Mucosa of stomach (tissue), 1 donor: ENCODE measurements at regions not wholly inside any gene's neighbourhood (a gene's known extent, or its start where the extent isn't known, plus 50 kb on each side); places are given as distances from the start of the nearest gene placed in this dataset.

Experiments used
- H3K27me3 ChIP-seq: one replicate; pipeline ENCODE4 v1.7.0; 2013; ENCODE audit warnings: mild to moderate bottlenecking, low read length; ENCODE audit not compliant: control insufficient read depth, insufficient read depth
- H3K36me3 ChIP-seq: one replicate; pipeline ENCODE4 v1.7.0; 2013; ENCODE audit warnings: low read length; ENCODE audit not compliant: control insufficient read depth, insufficient read depth
- H3K4me1 ChIP-seq: one replicate; pipeline ENCODE4 v1.7.0; 2013; ENCODE audit warnings: mild to moderate bottlenecking, low read length; ENCODE audit not compliant: control insufficient read depth, insufficient read depth
- H3K4me3 ChIP-seq: one replicate; pipeline ENCODE4 v1.7.0; 2013; ENCODE audit warnings: low read length
- H3K9ac ChIP-seq: one replicate; pipeline ENCODE4 v1.7.0; 2013; ENCODE audit warnings: mild to moderate bottlenecking, low read length, moderate library complexity
- H3K9me3 ChIP-seq: one replicate; pipeline ENCODE4 v1.7.0; 2013; ENCODE audit warnings: mild to moderate bottlenecking, low read length, moderate library complexity; ENCODE audit not compliant: control insufficient read depth
- donor health status: Pancreatic carcinoma.

DNA sequence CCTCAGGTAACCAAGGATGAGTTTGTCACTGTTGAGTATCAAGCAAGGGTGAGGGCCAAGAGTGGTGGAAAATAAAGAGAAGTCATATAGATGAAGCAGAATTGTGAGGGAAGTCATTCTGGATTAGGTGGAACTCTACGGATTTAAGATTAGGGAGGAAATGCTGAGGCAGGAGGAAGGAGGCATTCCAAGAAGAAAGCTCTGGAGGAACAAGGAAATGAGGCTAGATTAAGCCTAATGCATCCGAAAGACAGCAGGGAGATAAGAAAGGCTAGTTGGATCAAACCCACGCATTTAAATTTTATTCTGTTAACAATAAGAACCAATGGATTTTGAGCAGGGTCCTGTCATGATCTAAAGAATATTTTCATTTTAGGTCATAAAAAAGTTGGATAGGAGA is 681.2 kb downstream of the EPHA4 start:
- H3K9me3 ChIP-seq: no peaks in the 10 kb centered on the region
- H3K9ac ChIP-seq: no peak overlapping the region
- H3K4me3 ChIP-seq: no peak overlapping the region
- no peaks in the 10 kb centered on the region for H3K27me3 ChIP-seq
- H3K4me1 ChIP-seq: no peaks in the 10 kb centered on the region
- no peaks in the 10 kb centered on the region for H3K36me3 ChIP-seq

DNA sequence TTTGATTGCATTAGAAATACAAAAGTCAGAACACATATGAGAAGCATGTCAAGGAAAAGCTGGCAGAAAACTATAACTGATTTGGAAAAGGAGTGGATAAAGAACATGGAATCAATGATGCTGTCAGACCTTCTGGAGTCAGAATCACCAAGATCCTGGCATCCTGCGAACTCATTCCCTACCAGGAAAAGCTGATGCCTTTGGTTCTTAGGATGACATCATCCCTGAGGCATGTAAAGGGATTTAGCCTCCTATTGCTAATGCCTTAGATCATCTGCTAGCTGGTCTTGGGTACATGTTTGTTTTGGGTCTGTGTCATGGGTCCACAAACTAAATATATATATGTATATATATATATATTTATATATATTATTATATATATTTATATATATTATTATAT is 680.7 kb downstream of the EPHA4 start:
- H3K9me3 ChIP-seq: no peaks in the 10 kb centered on the region
- no peak overlapping the region for H3K4me3 ChIP-seq
- H3K9ac ChIP-seq: no peak overlapping the region
- no peaks in the 10 kb centered on the region for H3K36me3 ChIP-seq
- no peaks in the 10 kb centered on the region for H3K4me1 ChIP-seq
- H3K27me3 ChIP-seq: no peaks in the 10 kb centered on the region

- Histone ChIP-seq H3K9me3 (no peaks in the 10 kb centered on the region), H3K27me3 (no peaks in the 10 kb centered on the region), H3K4me3 (no peak overlapping the region), H3K9ac (no peak overlapping the region), H3K36me3 (no peaks in the 10 kb centered on the region), H3K4me1 (no peaks in the 10 kb centered on the region)
Measured at GRCh38 chr2:220892018-220892634, 680.0 kb downstream of the EPHA4 start.

DNA sequence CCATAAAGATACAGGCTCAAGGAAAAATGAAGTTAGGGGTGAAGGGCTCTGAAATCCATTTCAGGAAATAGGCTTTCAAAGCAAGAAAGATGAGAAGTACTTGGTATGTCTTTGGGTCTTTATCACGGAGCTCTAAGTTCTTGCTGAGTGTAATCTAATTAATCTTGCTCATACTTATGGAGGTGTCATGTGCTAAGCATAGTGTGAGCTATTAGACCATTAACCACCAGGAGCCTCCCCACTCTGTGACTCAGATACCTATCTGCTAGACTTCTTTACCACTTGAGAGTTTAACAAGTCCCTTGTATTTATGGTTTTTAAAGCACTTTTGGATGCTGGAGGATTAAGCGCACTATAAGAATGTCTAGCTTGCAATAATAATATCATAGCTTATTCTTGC is 678.7 kb downstream of the EPHA4 start:
- H3K4me1 ChIP-seq: no peaks in the 10 kb centered on the region
- no peaks in the 10 kb centered on the region for H3K36me3 ChIP-seq
- no peaks in the 10 kb centered on the region for H3K27me3 ChIP-seq
- no peaks in the 10 kb centered on the region for H3K9me3 ChIP-seq
- H3K4me3 ChIP-seq: no peak overlapping the region
- H3K9ac ChIP-seq: no peak overlapping the region

DNA sequence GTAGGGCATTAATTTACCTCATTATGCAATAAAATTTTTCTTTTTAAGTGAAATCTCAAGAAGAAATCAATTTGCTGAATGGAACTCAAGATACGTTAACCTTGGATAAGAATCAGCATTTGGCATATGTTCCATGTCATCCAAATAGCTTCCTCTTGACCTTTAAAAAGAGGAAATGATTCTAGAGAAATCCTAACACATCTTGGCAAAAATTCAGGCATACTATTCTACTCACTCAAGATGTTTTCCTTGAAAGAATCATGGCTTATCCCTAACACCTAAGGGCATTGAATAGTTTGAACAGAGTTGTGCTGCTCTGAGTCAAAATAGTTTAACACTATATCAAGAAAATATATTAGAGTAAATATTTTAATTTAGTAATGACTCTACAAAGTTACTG is 678.0 kb downstream of the EPHA4 start:
- H3K9me3 ChIP-seq: no peaks in the 10 kb centered on the region
- H3K27me3 ChIP-seq: no peaks in the 10 kb centered on the region
- H3K4me1 ChIP-seq: no peaks in the 10 kb centered on the region
- no peak overlapping the region for H3K9ac ChIP-seq
- no peak overlapping the region for H3K4me3 ChIP-seq
- H3K36me3 ChIP-seq: no peaks in the 10 kb centered on the region

DNA sequence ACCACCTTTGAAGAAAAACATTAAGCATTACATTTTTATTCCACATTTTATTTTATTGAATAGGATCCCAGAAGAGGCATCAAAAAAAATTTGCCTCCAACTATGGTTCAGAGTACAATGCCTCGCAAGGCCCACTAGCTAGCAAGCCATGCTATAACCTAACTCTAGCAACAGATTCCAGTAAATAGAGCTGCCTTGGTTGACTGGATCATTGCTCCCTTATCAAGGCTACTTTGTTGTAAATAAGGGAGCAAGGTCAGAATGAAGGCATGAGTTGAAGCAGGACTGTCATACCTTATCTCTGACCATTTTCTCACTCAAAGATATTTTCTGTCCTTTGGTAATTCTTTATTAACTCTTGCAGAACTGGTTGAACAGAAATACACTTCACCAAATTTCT is 672.6 kb downstream of the EPHA4 start:
- H3K9me3 ChIP-seq: no peaks in the 10 kb centered on the region
- H3K27me3 ChIP-seq: no peaks in the 10 kb centered on the region
- no peak overlapping the region for H3K9ac ChIP-seq
- H3K4me1 ChIP-seq: no peaks in the 10 kb centered on the region
- no peaks in the 10 kb centered on the region for H3K36me3 ChIP-seq
- H3K4me3 ChIP-seq: no peak overlapping the region

- H3K36me3 ChIP-seq: no peaks in the 10 kb centered on the region
- no peaks in the 10 kb centered on the region for H3K27me3 ChIP-seq
- no peak overlapping the region for H3K4me3 ChIP-seq
- no peaks in the 10 kb centered on the region for H3K9me3 ChIP-seq
- H3K9ac ChIP-seq: no peak overlapping the region
- no peaks in the 10 kb centered on the region for H3K4me1 ChIP-seq
Measured at GRCh38 chr2:220904015-220904414, 668.1 kb downstream of the EPHA4 start.

GRCh38 chr2:220913384-220913783 is 658.7 kb downstream of the EPHA4 start:
- no peaks in the 10 kb centered on the region for H3K9me3 ChIP-seq
- H3K27me3 ChIP-seq: no peaks in the 10 kb centered on the region
- H3K9ac ChIP-seq: no peak overlapping the region
- H3K4me3 ChIP-seq: no peak overlapping the region
- H3K4me1 ChIP-seq: no peaks in the 10 kb centered on the region
- no peaks in the 10 kb centered on the region for H3K36me3 ChIP-seq

DNA sequence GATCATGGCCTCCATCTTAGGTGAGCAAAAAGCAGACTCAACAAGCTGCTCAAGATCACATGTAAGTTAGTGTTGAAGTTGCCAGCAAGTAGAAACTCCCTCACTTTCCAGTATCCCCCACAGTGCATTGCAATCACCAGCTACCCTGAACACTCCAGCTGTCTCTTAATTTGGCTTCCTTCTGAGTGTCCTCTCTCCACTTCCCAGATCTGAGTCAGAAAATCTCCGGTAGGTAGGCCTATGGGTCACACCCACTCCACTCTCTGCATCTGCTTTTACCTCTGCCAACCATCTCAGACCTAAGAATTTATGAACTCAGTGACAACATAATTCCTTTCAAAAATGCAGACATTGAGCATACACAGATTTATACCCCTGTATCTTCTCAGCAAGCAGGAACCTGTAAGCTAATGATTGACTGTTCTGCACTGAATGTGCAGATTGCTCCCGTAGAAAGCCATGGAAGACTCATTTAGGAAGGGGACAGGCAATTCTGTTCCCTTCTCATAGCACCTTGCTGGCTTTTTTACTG is 656.9 kb downstream of the EPHA4 start:
- H3K9ac ChIP-seq: no peak overlapping the region
- no peaks in the 10 kb centered on the region for H3K27me3 ChIP-seq
- H3K36me3 ChIP-seq: no peaks in the 10 kb centered on the region
- no peak overlapping the region for H3K4me3 ChIP-seq
- H3K9me3 ChIP-seq: no peaks in the 10 kb centered on the region
- H3K4me1 ChIP-seq: no peaks in the 10 kb centered on the region

- no peak overlapping the region for H3K9ac ChIP-seq
- H3K36me3 ChIP-seq: no peaks in the 10 kb centered on the region
- no peaks in the 10 kb centered on the region for H3K27me3 ChIP-seq
- H3K4me1 ChIP-seq: no peaks in the 10 kb centered on the region
- no peaks in the 10 kb centered on the region for H3K9me3 ChIP-seq
- no peak overlapping the region for H3K4me3 ChIP-seq
Measured at GRCh38 chr2:220916931-220917330, 655.2 kb downstream of the EPHA4 start.

- Histone ChIP-seq H3K9ac (no peak overlapping the region), H3K9me3 (no peaks in the 10 kb centered on the region), H3K27me3 (no peaks in the 10 kb centered on the region), H3K36me3 (no peaks in the 10 kb centered on the region), H3K4me3 (no peak overlapping the region), H3K4me1 (no peaks in the 10 kb centered on the region)
Measured at GRCh38 chr2:220930271-220931076, 641.6 kb downstream of the EPHA4 start.

DNA sequence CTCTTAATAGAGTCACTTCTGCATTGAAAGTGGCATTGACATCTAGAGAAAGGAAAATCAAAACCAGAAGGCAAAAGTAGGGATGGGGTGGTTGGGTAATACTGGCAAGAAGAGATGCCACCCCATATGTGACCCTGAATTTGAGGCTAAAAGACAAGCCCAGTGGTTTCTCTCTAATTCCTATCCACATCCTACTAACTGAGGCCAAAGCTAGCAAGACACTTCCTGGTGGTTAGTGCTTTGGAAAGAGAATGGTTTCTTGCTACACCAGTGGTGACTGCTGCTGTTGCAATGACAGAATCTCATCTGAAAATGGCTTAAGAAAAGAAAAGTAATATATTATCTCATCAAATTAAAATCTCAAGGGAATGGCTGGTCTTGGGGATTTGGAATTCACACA is 640.6 kb downstream of the EPHA4 start:
- no peak overlapping the region for H3K9ac ChIP-seq
- H3K9me3 ChIP-seq: no peaks in the 10 kb centered on the region
- H3K27me3 ChIP-seq: no peaks in the 10 kb centered on the region
- no peaks in the 10 kb centered on the region for H3K36me3 ChIP-seq
- no peaks in the 10 kb centered on the region for H3K4me1 ChIP-seq
- no peak overlapping the region for H3K4me3 ChIP-seq
